Fibroblast of villous mesenchyme (primary cell): ENCODE measurements at regions not wholly inside any gene's neighbourhood (a gene's known extent, or its start where the extent isn't known, plus 50 kb on each side); places are given as distances from the start of the nearest gene placed in this dataset.

Experiments
- DNase-seq: peaks from one replicate; pipeline ENCODE4 v3.0.0-alpha.2; 2010; ENCODE audit warnings: low read depth
- H3K4me3 ChIP-seq: 2 replicates; pipeline ENCODE4 v1.5.1; 2011; ENCODE audit warnings: low read depth, mild to moderate bottlenecking, low read length
- CTCF ChIP-seq: IDR thresholded peaks from 2 replicates; pipeline ENCODE4 v1.5.1; 2012; ENCODE audit warnings: low read depth, mild to moderate bottlenecking, low read length; ENCODE audit not compliant: insufficient read depth

DNA sequence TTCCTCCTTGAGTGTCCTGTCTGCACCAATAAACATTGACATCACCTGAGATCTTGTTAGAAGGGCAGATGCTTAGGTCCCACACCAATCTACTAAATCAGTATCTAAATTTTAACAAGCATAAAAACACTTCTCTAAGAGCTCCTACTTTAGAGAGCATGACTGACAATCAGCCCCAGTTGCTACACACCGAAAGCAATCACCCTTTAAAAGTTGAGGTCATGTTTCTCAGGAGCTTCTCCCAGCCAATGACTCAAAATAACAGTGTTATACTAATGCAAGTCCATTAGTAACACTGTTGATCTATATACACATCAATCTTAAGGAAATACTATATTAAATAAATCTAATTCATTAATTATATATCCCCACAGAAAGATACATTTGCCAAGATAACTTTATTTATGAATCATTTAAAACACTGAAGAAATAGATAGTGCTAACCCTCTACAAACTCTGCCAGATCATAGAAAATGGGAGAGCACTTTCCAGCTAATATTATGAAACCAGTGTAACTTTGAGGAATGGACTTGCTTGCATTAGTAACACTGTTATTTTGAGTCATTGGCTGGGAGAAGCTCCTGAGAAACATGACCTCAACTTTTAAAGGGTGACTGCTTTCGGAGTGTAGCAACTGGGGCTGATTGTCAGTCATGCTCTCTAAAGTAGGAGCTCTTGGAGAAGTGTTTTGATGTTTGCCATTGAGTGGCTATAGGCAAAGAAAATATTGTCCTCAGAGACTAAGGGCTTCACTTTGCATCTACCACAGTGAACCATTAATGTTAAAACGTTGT is 109.8 kb upstream of the HDX start:
- no peak for TF ChIP-seq CTCF
- no peak overlapping the region for H3K4me3 ChIP-seq
- no peak for DNase-seq

GRCh38 chrX:84634201-84634782 is 132.0 kb upstream of the HDX start:
- DNase-seq = no peak
- H3K4me3 ChIP-seq = no peak overlapping the region
- no peak for TF ChIP-seq CTCF

DNA sequence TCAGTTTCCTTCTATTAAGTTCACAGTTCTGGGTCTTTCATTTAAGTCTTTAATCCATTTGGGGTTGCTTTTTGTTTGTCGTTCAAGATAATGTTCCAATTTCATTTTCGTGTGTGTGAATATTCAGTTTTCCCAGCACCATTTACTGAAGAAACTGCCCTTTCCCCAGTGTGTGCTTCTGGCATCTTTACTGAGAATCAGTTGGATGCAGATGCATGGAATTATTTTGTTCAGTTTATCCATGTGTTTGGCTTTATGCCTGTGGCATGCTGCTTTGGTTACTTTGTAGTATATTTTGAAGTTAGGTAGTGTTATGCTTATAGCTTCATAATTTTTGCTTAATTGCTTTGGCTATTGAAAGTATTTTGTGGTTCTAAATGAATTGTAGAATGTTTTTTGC is 163.8 kb upstream of the HDX start:
- no peak overlapping the region for H3K4me3 ChIP-seq
- TF ChIP-seq CTCF = no peak
- DNase-seq = no peak

- no peak overlapping the region for H3K4me3 ChIP-seq
- TF ChIP-seq CTCF = no peak
- DNase-seq = no peak
These were observed 188.0 kb upstream of the HDX start for GRCh38 chrX:84690228-84690627.

- no peak overlapping the region for H3K4me3 ChIP-seq
- no peak for TF ChIP-seq CTCF
- DNase-seq = no peak
These were observed 207.7 kb upstream of the HDX start for GRCh38 chrX:84709987-84710386.

DNA sequence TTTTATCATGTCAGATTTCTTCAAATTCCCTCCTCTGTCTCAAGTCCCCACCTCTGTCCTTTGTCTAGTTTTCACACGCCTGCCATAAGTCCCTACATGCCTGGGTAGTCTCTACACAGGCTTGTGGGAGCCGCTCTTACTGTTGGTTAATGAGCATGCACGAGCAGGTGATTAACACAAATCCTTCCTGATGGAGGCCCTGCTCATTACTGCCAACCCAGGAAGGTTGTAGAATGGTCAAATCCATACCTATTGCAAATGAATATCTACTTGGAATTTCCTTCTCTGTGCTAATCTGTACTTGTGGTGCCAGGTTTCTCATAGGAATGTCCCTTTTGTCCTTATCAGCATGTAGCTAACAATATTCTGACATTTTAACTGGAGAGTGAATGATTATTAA is 208.4 kb upstream of the HDX start:
- no peak overlapping the region for H3K4me3 ChIP-seq
- no peak for TF ChIP-seq CTCF
- DNase-seq = no peak
